GM12878 (cell line): ENCODE measurements at regions not wholly inside any gene's neighbourhood (a gene's known extent, or its start where the extent isn't known, plus 50 kb on each side); places are given as distances from the start of the nearest gene placed in this dataset.

ENCODE experiments used
- ATAC-seq: fragments of 200-7000 bp; cut with Tn5 transposase; 3 replicates; pipeline ENCODE4 v1.9.1; 2020; ENCODE audit warnings: mild to moderate bottlenecking, moderate library complexity
- BruUV-seq: library from RNA; stranded (reverse); fragments of 400-500 nt; replicated peaks from 2 replicates; lab custom pipeline; 2021; lab: Mats Ljungman, UMichigan
- CTCF ChIA-PET: fragments of 300-600 bp; sonication (Branson Sonifier 250); formaldehyde crosslinking; extraction: SDS; loops from one replicate; lab custom pipeline; 2021; ENCODE audit warnings: inconsistent platforms; lab: Yijun Ruan, JAX
- POLR2A ChIA-PET: fragments of 350-600 bp; formaldehyde crosslinking; extraction: SDS; loops from one replicate; lab custom pipeline; 2021; ENCODE audit warnings: inconsistent platforms; lab: Charles Lee
- RAD21 ChIA-PET: fragments of 300-600 bp; sonication (Branson Sonifier 250); formaldehyde crosslinking; loops from one replicate; lab custom pipeline; 2023; ENCODE audit warnings: antibody characterized with exemption; ENCODE audit not compliant: unreplicated experiment; lab: Charles Lee
- SMC1A ChIA-PET: fragments of 300-600 bp; sonication (Branson Sonifier 250); formaldehyde crosslinking; loops from one replicate; lab custom pipeline; 2023; ENCODE audit not compliant: unreplicated experiment, uncharacterized antibody; lab: Charles Lee
- DNase-seq: peaks from one replicate; pipeline ENCODE4 v3.0.0-alpha.2; 2011; ENCODE audit warnings: low read depth, low spot score
- FAIRE-seq: peaks from 3 replicates; lab custom pipeline; 2011; peaks lifted over from hg19 to GRCh38; lab: Jason Lieb, UNC
- H2AFZ ChIP-seq: 2 replicates; pipeline ENCODE4 v1.6.0; 2011; ENCODE audit warnings: low read depth, low read length, control low read depth; ENCODE audit not compliant: control insufficient read depth
- H3K27ac ChIP-seq: 2 replicates; pipeline ENCODE4 v1.5.1; 2011; ENCODE audit warnings: control low read depth; ENCODE audit not compliant: control insufficient read depth, insufficient read depth
- H3K27me3 ChIP-seq, 2 experiments: replicated peaks in 1 of 2; 2 replicates each; pipeline versions ENCODE4 v1.6.0 to v1.6.1; 2011; ENCODE audit warnings: low read length in 1 of 2; ENCODE audit not compliant: control insufficient read depth in 2 of 2, insufficient read depth in 2 of 2
- H3K36me3 ChIP-seq, 2 experiments: 2 replicates each; pipeline ENCODE4 v1.5.1; 2011; ENCODE audit warnings: low read length in 1 of 2; ENCODE audit not compliant: control insufficient read depth in 2 of 2, insufficient read depth in 2 of 2
- H3K4me1 ChIP-seq: 2 replicates; pipeline ENCODE4 v1.6.1; 2011; ENCODE audit warnings: mild to moderate bottlenecking, low read length, moderate library complexity, mixed read lengths; ENCODE audit not compliant: control insufficient read depth, insufficient read depth
- H3K4me2 ChIP-seq: 2 replicates; pipeline ENCODE4 v1.6.0; 2011; ENCODE audit warnings: control low read depth; ENCODE audit not compliant: control insufficient read depth, insufficient read depth
- H3K4me3 ChIP-seq: fragments of 200-600 bp; sonication (generic); 2 replicates; pipeline ENCODE4 v1.5.1; 2016
- H3K79me2 ChIP-seq: 2 replicates; pipeline ENCODE4 v1.6.0; 2011; ENCODE audit warnings: low read length; ENCODE audit not compliant: control insufficient read depth, insufficient read depth
- H3K9ac ChIP-seq: 2 replicates; pipeline ENCODE4 v1.8.0; 2011; ENCODE audit warnings: low read length, control low read depth, mixed read lengths; ENCODE audit not compliant: control insufficient read depth, insufficient read depth
- H3K9me3 ChIP-seq: replicated peaks from 3 replicates; pipeline ENCODE4 v1.5.1; 2011; ENCODE audit warnings: mild to moderate bottlenecking, low read length; ENCODE audit not compliant: control insufficient read depth, insufficient read depth
- H4K20me1 ChIP-seq: 2 replicates; pipeline ENCODE4 v1.6.0; 2011; ENCODE audit not compliant: control insufficient read depth, insufficient read depth
- BCLAF1 ChIP-seq: fragments of 450-650 bp; IDR thresholded peaks from 2 replicates; pipeline ENCODE4 v1.6.1; 2017; ENCODE audit warnings: antibody characterized with exemption, mild to moderate bottlenecking, moderate library complexity
- CBFB ChIP-seq: IDR thresholded peaks from 2 replicates; pipeline ENCODE4 v1.6.1; 2016; ENCODE audit warnings: antibody characterized with exemption, low read depth
- CHD1 ChIP-seq: IDR thresholded peaks from 2 replicates; pipeline ENCODE4 v1.6.1; 2012; ENCODE audit warnings: low read depth, low read length, improper control_type of control experiment
- CREB1 ChIP-seq: IDR thresholded peaks from 2 replicates; pipeline ENCODE4 v1.6.1; 2012; ENCODE audit warnings: low read depth, mild to moderate bottlenecking, inconsistent platforms
- HDAC2 ChIP-seq: fragments of 200-600 bp; sonication (generic); IDR thresholded peaks from 2 replicates; pipeline ENCODE4 v1.6.1; 2017
- IRF3 ChIP-seq: fragments of 450-650 bp; IDR thresholded peaks from 2 replicates; pipeline ENCODE4 v1.6.1; 2014; ENCODE audit warnings: mild to moderate bottlenecking
- IRF5 ChIP-seq: fragments of 450-650 bp; IDR thresholded peaks from 2 replicates; pipeline ENCODE4 v1.6.1; 2017; ENCODE audit warnings: borderline replicate concordance
- MEF2B ChIP-seq: fragments of 450-650 bp; IDR thresholded peaks from 2 replicates; pipeline ENCODE4 v1.6.1; 2018; ENCODE audit warnings: mild to moderate bottlenecking, moderate library complexity; ENCODE audit not compliant: partially characterized antibody, poor library complexity, severe bottlenecking
- MXI1 ChIP-seq: fragments of 150-350 bp; IDR thresholded peaks from 2 replicates; pipeline ENCODE4 v1.6.1; 2011; ENCODE audit warnings: low read depth, mild to moderate bottlenecking, inconsistent platforms, low read length, improper control_type of control experiment
- NBN ChIP-seq: fragments of 450-650 bp; IDR thresholded peaks from 2 replicates; pipeline ENCODE4 v1.6.1; 2016
- NKRF ChIP-seq: fragments of 450-650 bp; conservative IDR thresholded peaks from 2 replicates; pipeline ENCODE4 v1.6.1; 2017; ENCODE audit warnings: mild to moderate bottlenecking, moderate library complexity
- POLR2A ChIP-seq: IDR thresholded peaks from 2 replicates; pipeline ENCODE4 v1.6.1; 2011; ENCODE audit warnings: low read depth, mild to moderate bottlenecking, low read length
- RAD21 ChIP-seq: IDR thresholded peaks from 2 replicates; pipeline ENCODE4 v1.6.1; 2011; ENCODE audit warnings: mild to moderate bottlenecking, low read depth, low read length, moderate library complexity; ENCODE audit not compliant: insufficient read depth
- SKIL ChIP-seq: fragments of 450-650 bp; IDR thresholded peaks from 2 replicates; pipeline ENCODE4 v1.6.1; 2017; ENCODE audit warnings: mild to moderate bottlenecking, low read depth, inconsistent platforms; ENCODE audit not compliant: poor library complexity, severe bottlenecking
- ZNF622 ChIP-seq: fragments of 450-650 bp; IDR thresholded peaks from 2 replicates; pipeline ENCODE4 v1.6.1; 2017; ENCODE audit warnings: mild to moderate bottlenecking, inconsistent platforms
- WGBS: methylation state at CpG from one replicate; pipeline ENCODE4 v1.1.6; 2016; ENCODE audit warnings: low lambda C conversion rate; ENCODE audit not compliant: insufficient replicate concordance, insufficient coverage; ENCODE audit errors: missing lambda C conversion rate; 5-methylcytosine and 5-hydroxymethylcytosine counted together
- in situ Hi-C: fragments of 300-500 bp; cut with MboI; formaldehyde crosslinking; loops from 9 replicates; pipeline ENCODE4 v1.14.3; 2018; ENCODE audit warnings: mixed read lengths
- intact Hi-C: fragments of 100-400 bp; cut with micrococcal nuclease; formaldehyde crosslinking; loops from one replicate; pipeline ENCODE4 v1.14.2; 2022; ENCODE audit not compliant: unreplicated experiment

GRCh38 chr12:103161582-103162362 is 204.3 kb downstream of the ASCL1 start:
- no peaks in the 10 kb centered on the region for H3K27me3 ChIP-seq
- CTCF ChIA-PET, result interaction anchor here (0.7 kb wide), 1 partner anchor 10 kb away, joined by 3 read pairs; no protein-coding TSS in a partner anchor
- no peak overlapping the region for H3K4me3 ChIP-seq
- RAD21 ChIA-PET, result no interaction called here
- H3K79me2 ChIP-seq, result no peaks in the 10 kb centered on the region
- no peaks in the 10 kb centered on the region; the same call in 2 of the 3 replicates for H3K9me3 ChIP-seq
- H3K4me2 ChIP-seq, result no peak overlapping the region
- H4K20me1 ChIP-seq, result no peaks in the 10 kb centered on the region
- SMC1A ChIA-PET, result interaction anchor here (0.9 to 2.9 kb wide), 2 partner anchors 11 to 18 kb away, joined by 5 to 14 read pairs; no protein-coding TSS in a partner anchor
- H3K9ac ChIP-seq, result no peak overlapping the region
- H2AFZ ChIP-seq, result no peak overlapping the region
- H3K4me1 ChIP-seq, result no peaks in the 10 kb centered on the region
- ATAC-seq (no peak), DNase-seq (no peak), FAIRE-seq (no peak)
- H3K27ac ChIP-seq, result no peak overlapping the region
- POLR2A ChIA-PET, result no interaction called here
- no TSS peak for BruUV-seq
- in situ Hi-C loops, result no loop called here
- intact Hi-C loops, result no loop called here
- WGBS, result 75% methylated on average over 5 of the region's 5 CpGs
- H3K36me3 ChIP-seq, result no peaks in the 10 kb centered on the region
- TF ChIP-seq CREB1 (no peak), IRF3 (no peak), BCLAF1 (no peak), IRF5 (no peak), POLR2A (no peak), NBN (no peak), HDAC2 (no peak), CHD1 (no peak), CBFB (no peak), ZNF622 (no peak), MEF2B (no peak), NKRF (no peak), SKIL (no peak), RAD21 (no peak), MXI1 (no peak)
